Stomach (tissue), 4 donors: ENCODE measurements at regions not wholly inside any gene's neighbourhood (a gene's known extent, or its start where the extent isn't known, plus 50 kb on each side); places are given as distances from the start of the nearest gene placed in this dataset.

Source experiments
- EP300 ChIP-seq: sonication (generic); formaldehyde crosslinking; IDR thresholded peaks from one replicate; pipeline ENCODE4 v1.6.1; 2017; ENCODE audit warnings: antibody characterized with exemption
- POLR2A ChIP-seq, 4 donors: fragments of 450-650 bp; IDR thresholded peaks; one replicate each; pipeline ENCODE4 v1.6.1; 2016; ENCODE audit warnings: antibody characterized with exemption in 4 of 4, control low read depth in 2 of 4, mild to moderate bottlenecking in 1 of 4, moderate library complexity in 1 of 4

DNA sequence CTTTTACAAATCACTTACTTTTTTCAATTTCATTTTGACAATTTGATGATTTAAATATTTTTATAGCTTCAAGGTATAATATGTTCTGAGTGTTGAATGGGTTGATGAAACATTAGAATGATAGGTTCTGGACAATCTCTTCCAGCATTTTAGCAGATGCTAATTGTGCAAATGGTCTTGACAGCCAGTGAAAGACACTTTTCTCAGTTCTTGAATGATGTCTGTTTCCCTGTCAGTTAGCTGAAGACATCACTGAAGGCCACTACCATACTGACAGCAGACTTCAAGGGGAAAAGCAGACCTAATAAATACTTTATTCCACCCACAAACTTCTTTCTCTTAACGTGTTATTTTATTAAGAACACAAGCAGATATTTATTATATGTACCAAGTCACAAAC, 498.6 kb downstream of the GRXCR1 start:
- TF ChIP-seq POLR2A (IDR thresholded peaks at IDR 0.05) (no peak), EP300 (no peak)
